Heart left ventricle (tissue), 13 donors: ENCODE measurements at regions not wholly inside any gene's neighbourhood (a gene's known extent, or its start where the extent isn't known, plus 50 kb on each side); places are given as distances from the start of the nearest gene placed in this dataset.

Source experiments
- CTCF ChIP-seq, 12 donors: fragments of 200-600 bp; sonication (generic) in 4 of 12; IDR thresholded peaks; one replicate each; pipeline versions ENCODE4 v1.5.0 to v1.8.0; 2018 to 2022; ENCODE audit warnings: antibody characterized with exemption in 12 of 12, mild to moderate bottlenecking in 5 of 12
- POLR2A ChIP-seq, 2 donors: fragments of 450-650 bp; IDR thresholded peaks; one replicate each; pipeline ENCODE4 v1.6.1; 2017; ENCODE audit warnings: antibody characterized with exemption in 2 of 2, mild to moderate bottlenecking in 2 of 2, moderate library complexity in 2 of 2
- donor health status: ischemic (EF 13 %, LVEDD 7.1; RV severe dilation, severe dysfunction).
- donor health status: DM: no; HTN: yes; CAD: no.
- donor health status: DM: no; HTN: no; CAD: no.
- donor health status: ischemic (EF 25% LVEDD 6.9; RV normal size, moderate dysfunction).
- donor health status: ischemic (EF 25% LVEDD 5.7; RV mildly dilated, moderate dysfunction).
- donor health status: ischemic (EF 35%, LVEDD 5.7; RV mildly dilated, moderate dysfunction).
- donor health status: nonischemic (EF 11% LVEDD 7.7; RV severe dilation, severe dysfunction).
- donor health status: DM: yes; HTN: yes; CAD: no.
- donor health status: PGD.
- donor health status: ischemic (EF 29% LVEDD 5.4; RV normal size, mild dysfunction).
- donor health status: nonischemic (EF 23%, LVEDD 6.1; RV moderate dilation, normal function).

DNA sequence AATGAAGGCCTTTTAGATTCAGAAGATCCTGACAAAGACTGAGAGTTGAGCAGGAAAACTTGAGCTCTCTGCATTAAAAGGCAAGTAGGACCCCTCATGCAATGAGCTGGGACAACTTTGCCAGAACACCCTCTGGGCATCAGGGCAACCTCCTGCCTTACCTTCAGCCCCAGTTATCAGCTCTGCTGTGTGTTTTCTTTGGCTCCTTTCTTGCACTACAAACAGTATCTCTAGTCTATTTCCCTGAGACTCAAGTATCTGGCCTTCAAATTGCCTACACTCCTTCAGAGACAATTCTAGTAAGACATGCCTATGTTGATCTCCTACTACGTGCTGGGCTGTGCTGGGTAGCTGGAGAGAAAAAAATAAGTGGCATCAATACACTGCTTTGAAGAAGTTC, 192.2 kb downstream of the MID1IP1 start:
- TF ChIP-seq CTCF (IDR thresholded peaks at IDR 0.05) = no peak
- no peak for TF ChIP-seq POLR2A (IDR thresholded peaks at IDR 0.05)
